GM21576 (cell line): ENCODE measurements at regions not wholly inside any gene's neighbourhood (a gene's known extent, or its start where the extent isn't known, plus 50 kb on each side); places are given as distances from the start of the nearest gene placed in this dataset.

ENCODE experiments used
- ATAC-seq: cut with Tn5 transposase; IDR thresholded peaks from one replicate; pipeline ENCODE4 v1.9.1; 2021; ENCODE audit warnings: mild to moderate bottlenecking, moderate library complexity; ENCODE audit not compliant: unreplicated experiment

DNA sequence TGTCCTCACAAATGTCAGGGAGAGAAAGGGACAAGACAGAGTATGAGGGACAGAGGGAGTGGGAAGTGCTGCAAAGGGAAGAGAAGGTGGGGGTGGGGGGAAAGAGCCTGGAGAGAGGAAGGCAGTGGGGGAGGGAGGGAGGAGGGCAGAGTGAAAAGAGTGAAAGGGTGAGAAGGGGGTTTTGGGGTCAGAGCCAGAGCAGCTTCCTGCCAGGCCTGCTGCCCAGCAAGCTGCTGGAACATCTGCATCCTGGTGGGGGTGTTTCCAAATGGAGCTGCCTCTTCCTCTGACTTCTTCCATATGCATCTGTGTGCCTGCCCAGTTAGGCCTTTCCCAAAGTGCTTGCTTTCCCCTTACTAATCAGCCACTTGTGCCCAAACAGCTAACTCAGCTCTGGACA, 94.3 kb upstream of the CELF4 start:
- no peak for ATAC-seq

- no peak for ATAC-seq
These were observed 93.3 kb upstream of the CELF4 start for GRCh38 chr18:37658894-37659293.

DNA sequence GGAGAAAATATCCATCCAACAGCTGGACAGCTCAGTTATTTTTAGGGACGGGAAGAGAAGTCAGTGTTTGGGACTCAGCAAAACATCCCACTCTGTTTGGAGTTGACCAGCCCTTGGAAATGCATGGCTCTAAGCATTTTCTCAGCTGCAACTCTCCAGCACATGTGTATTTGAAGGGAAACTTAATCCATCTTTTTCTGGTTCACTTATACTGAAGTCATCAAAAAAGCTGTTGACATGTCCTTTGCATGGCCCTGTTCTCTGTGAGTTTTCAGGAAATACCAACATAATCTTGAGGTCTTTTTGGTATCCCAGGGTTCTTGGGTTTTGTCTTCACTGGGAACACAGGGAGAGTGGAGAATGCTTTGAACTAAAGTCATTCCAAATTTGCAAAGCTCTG, 91.9 kb upstream of the CELF4 start:
- ATAC-seq = no peak

- ATAC-seq = no peak
These were observed 89.3 kb upstream of the CELF4 start for GRCh38 chr18:37654731-37655369.

DNA sequence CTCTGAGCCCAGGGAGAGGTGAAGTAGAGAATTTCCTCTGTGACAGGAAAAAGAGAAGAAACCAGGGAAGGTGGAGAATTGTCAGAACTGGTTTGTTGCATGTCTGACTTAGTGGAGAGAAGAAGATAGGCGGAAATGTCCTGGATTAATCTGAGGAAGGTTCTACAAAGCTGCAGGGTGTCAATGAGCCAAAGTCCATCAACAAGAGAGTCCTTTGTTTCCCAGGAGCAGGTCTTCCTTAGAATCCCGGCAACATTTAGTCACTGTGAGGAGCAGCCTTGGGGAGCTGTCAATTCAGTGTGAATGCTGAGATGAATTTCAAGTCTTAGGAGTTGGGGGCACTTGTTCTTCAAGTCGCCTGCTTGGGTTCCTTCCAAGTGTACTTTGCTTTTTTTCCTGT, 88.4 kb upstream of the CELF4 start:
- ATAC-seq = no peak

DNA sequence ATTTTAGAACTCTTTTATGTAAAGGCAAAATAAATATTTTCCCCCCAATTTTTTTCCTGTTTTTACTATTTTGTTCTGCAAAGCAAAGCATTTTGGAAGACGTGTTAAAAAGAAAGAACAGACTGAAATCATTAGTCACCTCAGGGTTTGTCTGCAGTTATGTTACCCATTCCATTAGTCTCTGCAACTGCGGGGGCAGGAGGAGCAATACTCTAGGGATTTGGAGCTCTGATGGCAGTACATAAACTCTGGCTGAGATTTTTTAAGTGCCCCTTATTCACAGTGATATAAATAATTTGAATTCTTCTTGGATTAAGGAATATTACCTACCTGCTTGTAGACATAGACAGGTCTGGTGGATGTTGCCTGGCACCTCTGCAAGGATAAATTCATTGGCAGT, 88.0 kb upstream of the CELF4 start:
- no peak for ATAC-seq

DNA sequence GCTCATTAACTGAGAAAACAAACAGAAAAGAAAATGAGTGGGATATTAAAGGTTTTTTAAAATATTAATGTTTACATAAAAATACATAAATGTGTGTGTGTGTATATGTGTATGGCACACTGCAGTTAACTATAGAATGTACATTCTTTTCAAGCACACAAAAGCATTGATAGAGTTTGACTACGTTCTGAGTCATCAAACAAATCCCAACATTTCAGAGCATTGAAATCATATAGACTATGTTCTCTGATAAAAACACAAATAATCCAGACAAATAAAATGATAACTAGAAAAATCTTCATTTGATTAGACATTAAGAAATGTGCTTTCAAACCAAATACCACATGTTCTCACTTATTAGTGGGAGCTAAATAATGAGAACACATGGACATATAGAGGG, 84.3 kb upstream of the CELF4 start:
- ATAC-seq = no peak

GRCh38 chr18:37649416-37649815, 83.8 kb upstream of the CELF4 start:
- no peak for ATAC-seq

GRCh38 chr18:37641573-37641972, 76.0 kb upstream of the CELF4 start:
- no peak for ATAC-seq

DNA sequence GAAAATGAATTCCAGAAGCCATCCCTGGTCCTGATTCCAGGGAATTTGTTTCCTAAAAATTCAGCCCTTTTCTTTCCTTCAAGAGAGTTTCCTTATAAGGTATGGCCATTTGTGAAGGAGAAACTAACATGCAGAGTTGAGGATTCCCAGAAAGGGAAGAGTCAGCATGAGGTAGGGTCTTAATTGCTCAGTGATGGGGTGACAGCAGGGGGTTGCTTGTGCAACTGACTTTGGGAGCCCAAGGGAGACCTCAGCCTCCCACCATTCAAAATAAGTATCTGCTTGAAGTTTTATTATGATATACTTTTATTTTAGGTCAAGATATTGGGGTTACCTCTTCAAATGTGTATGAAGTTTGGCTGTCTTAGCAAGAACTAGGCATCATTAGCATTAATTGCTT, 74.9 kb upstream of the CELF4 start:
- ATAC-seq = no peak

DNA sequence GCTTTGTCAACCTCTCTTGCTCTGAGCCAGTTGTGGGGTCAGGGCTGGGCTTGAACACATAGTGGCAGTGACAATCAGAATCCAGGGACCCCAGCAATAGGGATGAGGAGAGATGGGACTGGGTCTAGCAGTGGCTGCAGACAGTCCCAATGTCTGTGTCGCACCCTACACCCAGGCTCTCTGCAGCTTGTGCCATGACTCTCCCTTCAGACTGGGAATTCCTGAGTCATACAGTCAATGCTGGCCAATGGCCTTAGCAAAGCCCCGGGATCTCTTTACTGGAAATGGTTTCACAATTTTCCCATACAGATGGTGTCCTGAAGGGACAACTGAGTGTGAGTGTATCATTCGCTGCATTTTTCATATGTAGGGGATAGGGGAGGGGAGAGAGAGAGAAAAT, 74.2 kb upstream of the CELF4 start:
- ATAC-seq = no peak

GRCh38 chr18:37637478-37637850, 71.9 kb upstream of the CELF4 start:
- no peak for ATAC-seq

- no peak for ATAC-seq
These were observed 71.4 kb upstream of the CELF4 start for GRCh38 chr18:37636831-37637477.

DNA sequence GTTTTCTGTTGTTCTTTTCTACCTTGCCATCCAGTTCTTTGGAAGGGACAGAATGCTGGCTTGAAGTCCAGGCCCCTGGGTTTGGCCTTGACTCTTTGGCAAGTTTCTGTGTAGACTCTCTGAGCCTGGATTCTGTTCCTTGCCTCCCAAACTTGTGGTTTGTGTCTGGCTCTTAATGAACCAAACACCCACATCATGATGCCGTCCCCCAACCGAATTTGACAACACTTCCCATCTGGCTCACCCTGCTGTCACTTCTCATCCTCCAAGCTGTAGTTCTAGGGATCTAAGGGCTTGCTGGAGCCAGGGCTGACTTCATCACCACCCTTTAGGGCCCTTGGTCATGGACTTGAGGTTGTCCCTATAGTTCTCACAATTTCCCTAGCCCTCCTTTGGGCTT, 68.9 kb upstream of the CELF4 start:
- ATAC-seq = no peak

DNA sequence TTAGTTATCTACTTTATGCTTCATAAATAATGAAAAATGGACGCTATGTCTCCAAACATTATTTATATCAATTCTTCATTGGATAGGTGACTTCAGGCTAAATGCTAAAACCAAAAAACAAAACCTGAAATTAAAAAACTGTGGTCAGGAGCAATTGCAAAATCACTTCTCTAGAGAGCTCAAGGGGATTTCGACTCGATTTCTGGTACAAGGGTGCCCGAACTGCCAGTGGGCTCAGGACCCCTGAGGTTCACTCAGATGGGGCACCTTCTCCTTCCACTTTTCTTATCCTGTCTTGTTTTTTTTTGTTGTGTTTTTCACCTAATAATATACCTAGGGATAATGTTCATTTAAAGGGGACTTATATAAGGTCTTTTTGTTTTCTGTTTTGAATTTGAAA, 65.8 kb upstream of the CELF4 start:
- ATAC-seq = no peak

GRCh38 chr18:37630334-37630733, 64.7 kb upstream of the CELF4 start:
- ATAC-seq = no peak

DNA sequence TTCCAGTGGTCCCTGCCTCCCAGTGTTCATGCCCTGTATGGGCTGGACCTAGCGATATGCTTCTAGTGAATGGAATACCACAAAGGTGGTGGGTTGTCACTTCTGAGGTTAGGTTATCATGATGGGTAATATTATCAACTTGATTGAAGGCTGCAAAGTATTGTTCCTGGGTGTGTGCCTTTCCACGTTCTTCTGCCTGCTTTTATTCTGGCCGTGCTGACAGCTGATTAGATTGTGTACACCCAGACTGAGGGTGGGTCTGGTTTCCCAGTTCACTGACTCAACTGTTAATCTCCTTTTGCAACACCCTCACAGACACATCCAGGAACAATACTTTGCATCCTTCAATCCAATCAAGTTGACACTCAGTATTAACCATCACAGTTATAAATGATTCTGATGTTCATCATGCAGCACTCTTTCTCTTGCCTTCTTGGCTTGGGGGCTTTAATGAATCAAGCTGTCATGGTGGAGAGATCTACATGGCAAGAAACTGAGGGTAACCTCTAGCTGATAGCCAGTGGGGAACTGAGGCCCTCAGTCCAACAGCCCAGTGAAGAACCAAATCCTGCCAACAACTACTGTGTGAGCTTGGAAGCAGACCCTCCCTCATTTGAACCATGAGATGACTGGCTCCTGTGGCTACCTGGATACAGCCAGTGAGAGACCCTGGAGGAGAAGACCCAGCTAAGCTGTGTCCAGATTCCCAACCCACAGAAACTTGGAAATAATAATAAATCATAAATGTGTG, 63.0 kb upstream of the CELF4 start:
- no peak for ATAC-seq

GRCh38 chr18:37624318-37624717, 58.7 kb upstream of the CELF4 start:
- no peak for ATAC-seq

DNA sequence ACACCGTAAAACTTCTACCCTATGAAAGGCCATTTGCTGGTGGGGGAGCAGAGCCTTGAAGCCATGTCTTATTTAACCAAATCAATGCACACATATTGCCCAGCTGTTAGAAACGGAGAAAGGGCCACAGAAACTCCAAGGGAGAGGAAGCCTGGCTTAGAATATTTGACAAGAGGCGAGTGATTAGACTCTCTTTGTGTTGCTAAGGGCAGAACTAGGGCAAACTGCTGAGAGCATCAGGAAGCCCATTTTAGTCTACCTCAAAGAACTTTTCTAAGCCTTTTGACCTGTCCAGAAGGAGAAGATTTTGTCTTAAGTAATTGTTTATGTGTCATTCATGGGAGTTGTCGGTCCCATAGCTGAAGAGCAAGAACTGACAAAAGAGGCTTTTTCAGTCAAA, 54.4 kb upstream of the CELF4 start:
- ATAC-seq = no peak

DNA sequence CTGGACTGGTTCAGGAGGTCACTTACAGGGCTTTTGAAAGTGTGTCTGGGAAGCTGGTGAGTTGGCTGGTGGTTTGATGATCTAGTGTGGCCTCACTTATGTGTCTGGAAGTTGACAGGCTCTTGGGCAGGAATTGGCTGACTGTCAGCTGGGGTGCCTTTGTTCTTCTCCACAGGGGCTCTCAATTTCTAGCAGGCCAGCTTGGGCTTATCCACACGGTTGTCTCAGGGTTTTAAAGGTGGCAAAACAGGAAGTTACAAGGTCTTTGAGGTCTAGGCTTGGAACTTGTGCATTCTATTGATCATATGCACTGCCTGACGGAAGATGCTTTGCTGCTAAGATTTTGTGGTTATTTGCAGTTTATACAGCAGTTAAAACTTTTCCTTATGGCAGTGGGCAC, 52.0 kb upstream of the CELF4 start:
- ATAC-seq = no peak
